ENCODE measurements at regions not wholly inside any gene's neighbourhood (a gene's known extent, or its start where the extent isn't known, plus 50 kb on each side); places are given as distances from the start of the nearest gene placed in this dataset.

DNA sequence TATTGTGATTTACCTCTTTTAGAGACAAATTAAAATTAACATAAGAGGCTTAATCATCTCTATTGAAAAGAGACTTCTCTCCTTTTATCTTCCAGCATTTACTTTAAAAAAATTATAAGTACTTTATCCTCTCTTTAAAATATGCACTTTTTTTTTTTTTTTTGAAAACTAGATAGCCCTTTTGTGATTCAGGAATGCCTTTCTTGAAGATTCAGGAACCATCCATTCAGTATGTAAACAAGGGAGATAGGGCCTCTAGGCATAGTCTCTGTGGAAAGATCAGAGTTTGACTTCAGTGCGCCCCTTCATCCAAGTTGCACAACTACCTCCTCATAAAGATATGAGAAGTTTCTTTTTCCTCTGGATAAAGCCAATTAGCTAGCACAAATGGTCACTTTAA, 1163.7 kb downstream of the SI start:
- CTCF ChIA-PET = interaction anchor here (0.7 kb wide), 1 partner anchor 1781 kb away, joined by 3 read pairs; no protein-coding TSS in a partner anchor
- Mint-ChIP-seq H3K9me3 (ENCODE audit: low read depth, unreplicated experiment) (no peaks in the 10 kb centered on the region), H3K27ac (ENCODE audit: unreplicated experiment) (no peak overlapping the region), H3K4me1 (ENCODE audit: low read depth, unreplicated experiment) (no peaks in the 10 kb centered on the region), H3K27me3 (ENCODE audit: unreplicated experiment) (no peaks in the 10 kb centered on the region), H3K4me3 (ENCODE audit: low read depth, unreplicated experiment) (no peak overlapping the region), H3K36me3 (ENCODE audit: insufficient read depth, unreplicated experiment) (no peaks in the 10 kb centered on the region)
- BruUV-seq (replicated peaks) = no TSS peak
- TF ChIP-seq, protein P1, sequence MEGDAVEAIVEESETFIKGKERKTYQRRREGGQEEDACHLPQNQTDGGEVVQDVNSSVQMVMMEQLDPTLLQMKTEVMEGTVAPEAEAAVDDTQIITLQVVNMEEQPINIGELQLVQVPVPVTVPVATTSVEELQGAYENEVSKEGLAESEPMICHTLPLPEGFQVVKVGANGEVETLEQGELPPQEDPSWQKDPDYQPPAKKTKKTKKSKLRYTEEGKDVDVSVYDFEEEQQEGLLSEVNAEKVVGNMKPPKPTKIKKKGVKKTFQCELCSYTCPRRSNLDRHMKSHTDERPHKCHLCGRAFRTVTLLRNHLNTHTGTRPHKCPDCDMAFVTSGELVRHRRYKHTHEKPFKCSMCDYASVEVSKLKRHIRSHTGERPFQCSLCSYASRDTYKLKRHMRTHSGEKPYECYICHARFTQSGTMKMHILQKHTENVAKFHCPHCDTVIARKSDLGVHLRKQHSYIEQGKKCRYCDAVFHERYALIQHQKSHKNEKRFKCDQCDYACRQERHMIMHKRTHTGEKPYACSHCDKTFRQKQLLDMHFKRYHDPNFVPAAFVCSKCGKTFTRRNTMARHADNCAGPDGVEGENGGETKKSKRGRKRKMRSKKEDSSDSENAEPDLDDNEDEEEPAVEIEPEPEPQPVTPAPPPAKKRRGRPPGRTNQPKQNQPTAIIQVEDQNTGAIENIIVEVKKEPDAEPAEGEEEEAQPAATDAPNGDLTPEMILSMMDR (IDR thresholded peaks at IDR 0.05; ENCODE audit: unreplicated experiment) = no peak
- no peak for DNase-seq
- intact Hi-C loops (cut with micrococcal nuclease; ENCODE audit: unreplicated experiment) = no loop called here

DNA sequence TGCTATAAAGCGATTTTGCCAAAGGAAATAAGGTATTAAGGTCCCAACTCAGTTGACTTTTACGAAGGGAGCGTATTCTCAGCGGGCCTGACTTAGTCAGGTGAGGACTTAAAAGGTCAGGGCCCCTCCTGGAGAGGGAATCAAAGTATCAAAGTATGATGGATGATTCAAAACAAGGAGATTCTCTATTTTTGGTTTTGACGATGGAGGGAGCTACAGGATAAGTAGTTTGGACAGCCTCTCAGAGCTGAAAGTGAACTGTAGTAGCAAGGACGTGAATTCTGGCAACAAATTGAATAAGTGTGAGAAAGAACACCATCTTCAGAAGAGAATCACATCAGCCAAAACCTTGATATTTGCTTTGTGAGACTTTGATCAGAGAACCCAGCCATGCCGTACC, 1186.5 kb downstream of the SI start:
- TF ChIP-seq, protein P1 (IDR thresholded peaks at IDR 0.05; ENCODE audit: unreplicated experiment) = no peak
- Mint-ChIP-seq H3K9me3 (ENCODE audit: low read depth, unreplicated experiment) (peaks cover 5% of the 10 kb centered on the region), H3K27ac (ENCODE audit: unreplicated experiment) (no peak overlapping the region), H3K27me3 (ENCODE audit: unreplicated experiment) (no peaks in the 10 kb centered on the region), H3K4me1 (ENCODE audit: low read depth, unreplicated experiment) (no peaks in the 10 kb centered on the region), H3K36me3 (ENCODE audit: insufficient read depth, unreplicated experiment) (no peaks in the 10 kb centered on the region), H3K4me3 (ENCODE audit: low read depth, unreplicated experiment) (no peak overlapping the region)
- BruUV-seq (replicated peaks) = no TSS peak
- no peak for DNase-seq
- CTCF ChIA-PET = interaction anchor here (0.7 kb wide), 1 partner anchor 148 kb away, joined by 6 read pairs; no protein-coding TSS in a partner anchor
- intact Hi-C loops (cut with micrococcal nuclease; ENCODE audit: unreplicated experiment) = no loop called here

DNA sequence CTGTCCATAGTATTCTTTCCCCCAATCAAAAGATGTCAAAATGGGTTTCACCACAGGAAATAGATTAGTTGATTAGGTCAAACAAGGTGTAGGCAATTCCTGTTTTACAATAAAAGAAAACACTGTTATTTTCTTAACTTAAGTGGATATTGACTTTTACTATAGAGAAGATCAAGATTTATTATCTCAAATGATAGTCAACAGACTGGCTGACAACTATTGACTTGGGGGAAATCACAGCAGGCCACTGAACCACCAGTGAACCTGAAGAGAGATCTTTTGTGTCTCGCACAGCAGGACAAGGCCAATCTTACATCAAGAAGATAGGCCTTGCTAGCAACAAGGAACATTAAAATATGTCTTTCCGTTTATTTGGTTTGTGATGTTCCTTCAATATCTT, 1187.6 kb downstream of the SI start:
- intact Hi-C loops (cut with micrococcal nuclease; ENCODE audit: unreplicated experiment) = no loop called here
- CTCF ChIA-PET = no interaction called here
- TF ChIP-seq, protein P1 (IDR thresholded peaks at IDR 0.05; ENCODE audit: unreplicated experiment) = no peak
- Mint-ChIP-seq H3K36me3 (ENCODE audit: insufficient read depth, unreplicated experiment) (no peaks in the 10 kb centered on the region), H3K4me1 (ENCODE audit: low read depth, unreplicated experiment) (no peaks in the 10 kb centered on the region), H3K9me3 (ENCODE audit: low read depth, unreplicated experiment) (peaks cover 5% of the 10 kb centered on the region), H3K27ac (ENCODE audit: unreplicated experiment) (no peak overlapping the region), H3K27me3 (ENCODE audit: unreplicated experiment) (no peaks in the 10 kb centered on the region), H3K4me3 (ENCODE audit: low read depth, unreplicated experiment) (no peak overlapping the region)
- no TSS peak for BruUV-seq (replicated peaks)
- DNase-seq = no peak

DNA sequence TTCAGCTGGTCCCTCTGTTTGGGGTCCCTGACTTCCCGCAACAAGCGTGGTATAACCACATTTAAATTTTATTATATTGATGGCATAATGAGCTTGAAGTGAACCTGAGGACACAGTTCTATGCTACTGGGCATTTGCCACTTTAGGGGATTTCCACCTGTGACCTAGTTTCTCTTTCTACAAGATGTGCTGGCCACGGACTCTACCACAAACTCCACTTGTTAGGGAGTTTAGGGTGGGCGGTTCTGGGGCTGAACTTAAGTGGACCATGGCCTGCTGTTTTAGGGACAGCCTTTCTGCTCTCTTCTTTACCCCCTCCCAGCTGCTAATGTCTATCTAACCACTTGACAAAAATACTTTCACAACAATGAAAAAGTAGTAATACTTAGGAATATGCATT, 1199.1 kb downstream of the SI start:
- Mint-ChIP-seq H3K27me3 (ENCODE audit: unreplicated experiment) (no peaks in the 10 kb centered on the region), H3K4me3 (ENCODE audit: low read depth, unreplicated experiment) (no peak overlapping the region), H3K36me3 (ENCODE audit: insufficient read depth, unreplicated experiment) (no peaks in the 10 kb centered on the region), H3K27ac (ENCODE audit: unreplicated experiment) (no peak overlapping the region), H3K4me1 (ENCODE audit: low read depth, unreplicated experiment) (no peaks in the 10 kb centered on the region), H3K9me3 (ENCODE audit: low read depth, unreplicated experiment) (no peaks in the 10 kb centered on the region)
- TF ChIP-seq, protein P1 (IDR thresholded peaks at IDR 0.05; ENCODE audit: unreplicated experiment) = no peak
- BruUV-seq (replicated peaks) = no TSS peak
- no peak for DNase-seq
- intact Hi-C loops (cut with micrococcal nuclease; ENCODE audit: unreplicated experiment) = no loop called here
- CTCF ChIA-PET = interaction anchor here (0.8 kb wide), 1 partner anchor 9 kb away, joined by 3 read pairs; no protein-coding TSS in a partner anchor

All from Calu3 (cell line).